ENCODE measurements at regions not wholly inside any gene's neighbourhood (a gene's known extent, or its start where the extent isn't known, plus 50 kb on each side); places are given as distances from the start of the nearest gene placed in this dataset.

DNA sequence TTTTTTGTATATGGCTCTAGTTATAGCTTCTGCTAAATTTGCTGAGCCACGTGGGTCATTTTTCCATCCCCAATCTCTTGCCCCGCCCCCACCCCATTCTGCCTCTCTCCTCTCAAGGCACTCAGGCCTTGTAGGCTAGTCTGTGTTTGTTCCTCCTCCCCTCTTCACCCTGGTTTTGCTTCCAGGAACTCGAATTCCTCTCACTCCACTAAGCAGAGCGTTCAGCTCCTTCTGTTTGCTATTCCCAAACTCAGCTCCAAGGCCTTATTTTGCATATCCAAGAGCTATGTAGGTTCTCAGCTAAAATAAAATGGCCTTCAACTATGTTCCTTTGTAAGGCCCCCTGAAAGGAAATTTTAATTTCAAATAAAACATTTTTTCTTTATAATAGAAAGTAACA lies 1293.7 kb downstream of the EPHA7 start:
- H3K4me1 ChIP-seq = no peaks in the 10 kb centered on the region
- H3K9me3 ChIP-seq = no peaks in the 10 kb centered on the region
- no peaks in the 10 kb centered on the region for H3K27me3 ChIP-seq
- no peak overlapping the region for H3K4me3 ChIP-seq
- DNase-seq (ENCODE audit: extremely low spot score in 2 of 2) = no peak
- H3K27ac ChIP-seq = no peak overlapping the region
- intact Hi-C loops (cut with DNase I) = no loop called here
- no peak for TF ChIP-seq POLR2A (IDR thresholded peaks at IDR 0.05)
- no peak for TF ChIP-seq CTCF (IDR thresholded peaks at IDR 0.05)
- TF ChIP-seq POLR2AphosphoS5 (IDR thresholded peaks at IDR 0.05; ENCODE audit: insufficient read depth in 1 of 2, low read depth in 1 of 2) = no peak
- no peaks in the 10 kb centered on the region for H3K36me3 ChIP-seq

GRCh38 chr6:92124200-92124651 lies 1295.1 kb downstream of the EPHA7 start:
- H3K27me3 ChIP-seq = no peaks in the 10 kb centered on the region
- no peak for DNase-seq (ENCODE audit: extremely low spot score in 2 of 2)
- TF ChIP-seq POLR2AphosphoS5 (IDR thresholded peaks at IDR 0.05; ENCODE audit: insufficient read depth in 1 of 2, low read depth in 1 of 2) = no peak
- no peak for TF ChIP-seq CTCF (IDR thresholded peaks at IDR 0.05)
- TF ChIP-seq POLR2A (IDR thresholded peaks at IDR 0.05) = no peak
- H3K36me3 ChIP-seq = no peaks in the 10 kb centered on the region
- no peak overlapping the region for H3K27ac ChIP-seq
- no peaks in the 10 kb centered on the region for H3K9me3 ChIP-seq
- intact Hi-C loops (cut with DNase I) = no loop called here
- no peaks in the 10 kb centered on the region for H3K4me1 ChIP-seq
- no peak overlapping the region for H3K4me3 ChIP-seq

DNA sequence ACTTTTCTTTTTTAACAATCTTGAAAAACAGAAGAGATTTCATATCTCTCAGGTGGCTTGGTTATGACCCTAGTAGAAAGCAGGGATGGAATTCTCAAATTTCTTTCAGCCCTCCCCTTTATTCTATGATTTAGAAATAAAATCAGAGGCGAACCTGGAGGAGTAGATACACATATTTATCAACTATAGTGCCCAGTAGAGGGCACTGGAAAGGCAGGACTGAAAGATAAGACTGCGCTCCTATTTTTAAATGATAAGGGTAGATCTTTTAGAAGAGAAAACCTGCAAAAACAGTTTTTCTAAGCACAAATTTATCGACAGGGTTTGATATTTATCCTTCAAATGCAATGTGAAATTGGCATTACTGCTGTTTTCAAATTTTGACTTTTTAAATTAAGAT lies 1296.6 kb downstream of the EPHA7 start:
- DNase-seq (ENCODE audit: extremely low spot score in 2 of 2) = no peak
- no peak overlapping the region for H3K27ac ChIP-seq
- TF ChIP-seq POLR2AphosphoS5 (IDR thresholded peaks at IDR 0.05; ENCODE audit: insufficient read depth in 1 of 2, low read depth in 1 of 2) (no peak), CTCF (IDR thresholded peaks at IDR 0.05) (no peak)
- no peaks in the 10 kb centered on the region for H3K4me1 ChIP-seq
- H3K27me3 ChIP-seq = no peaks in the 10 kb centered on the region
- H3K9me3 ChIP-seq = no peaks in the 10 kb centered on the region
- intact Hi-C loops (cut with DNase I) = no loop called here
- no peaks in the 10 kb centered on the region for H3K36me3 ChIP-seq
- no peak overlapping the region for H3K4me3 ChIP-seq

GRCh38 chr6:92121228-92121627 lies 1298.1 kb downstream of the EPHA7 start:
- H3K4me1 ChIP-seq = no peaks in the 10 kb centered on the region
- H3K4me3 ChIP-seq = no peak overlapping the region
- no peaks in the 10 kb centered on the region for H3K27me3 ChIP-seq
- no peaks in the 10 kb centered on the region for H3K36me3 ChIP-seq
- H3K9me3 ChIP-seq = no peaks in the 10 kb centered on the region
- no peak for DNase-seq (ENCODE audit: extremely low spot score in 2 of 2)
- no peak overlapping the region for H3K27ac ChIP-seq
- intact Hi-C loops (cut with DNase I) = no loop called here
- TF ChIP-seq POLR2AphosphoS5 (IDR thresholded peaks at IDR 0.05; ENCODE audit: insufficient read depth in 1 of 2, low read depth in 1 of 2) (no peak), CTCF (IDR thresholded peaks at IDR 0.05) (no peak), POLR2A (IDR thresholded peaks at IDR 0.05) (no peak)

- Histone ChIP-seq H3K36me3 (no peaks in the 10 kb centered on the region), H3K4me3 (no peak overlapping the region), H3K27me3 (no peaks in the 10 kb centered on the region), H3K4me1 (no peaks in the 10 kb centered on the region), H3K9me3 (no peaks in the 10 kb centered on the region), H3K27ac (no peak overlapping the region)
- DNase-seq (ENCODE audit: extremely low spot score in 2 of 2) = no peak
- intact Hi-C loops (cut with DNase I) = no loop called here
- TF ChIP-seq CTCF (IDR thresholded peaks at IDR 0.05) = no peak
- no peak for TF ChIP-seq POLR2AphosphoS5 (IDR thresholded peaks at IDR 0.05; ENCODE audit: insufficient read depth in 1 of 2, low read depth in 1 of 2)
- TF ChIP-seq POLR2A (IDR thresholded peaks at IDR 0.05) = no peak
Observed at GRCh38 chr6:92117800-92118199, 1301.6 kb downstream of the EPHA7 start.
